ENCODE measurements at regions not wholly inside any gene's neighbourhood (a gene's known extent, or its start where the extent isn't known, plus 50 kb on each side); places are given as distances from the start of the nearest gene placed in this dataset.
"Not testable (repeated sequence)": the region's sequence is repeated elsewhere in the genome, so short reads cannot be mapped to it uniquely, and the experiment has no call there.

GRCh38 chr15:89030311-89030710 lies 57.9 kb upstream of the ABHD2 start:
- TF ChIP-seq ZBTB33 (IDR thresholded peaks at IDR 0.05; ENCODE audit: extremely low read depth, insufficient replicate concordance, low read length), result no peak
- TF ChIP-seq MAX (IDR thresholded peaks at IDR 0.05), result no peak
- no peak for TF ChIP-seq POLR2A (IDR thresholded peaks at IDR 0.05; ENCODE audit: borderline replicate concordance, extremely low read depth, insufficient read depth, insufficient read length)
- no peak for TF ChIP-seq RAD21 (IDR thresholded peaks at IDR 0.05; ENCODE audit: low read depth)
- TF ChIP-seq ATF3 (IDR thresholded peaks at IDR 0.05), result no peak
- TF ChIP-seq JUND (IDR thresholded peaks at IDR 0.05), result no peak
- TF ChIP-seq ZFX (IDR thresholded peaks at IDR 0.05), result no peak
- H3K9me2 ChIP-seq (ENCODE audit: insufficient read depth), result no peaks in the 10 kb centered on the region
- H3K4me1 ChIP-seq (ENCODE audit: control insufficient read depth in 1 of 2, insufficient read depth in 2 of 2, low read length in 2 of 2), result no peaks in the 10 kb centered on the region
- RAD21 ChIA-PET (ENCODE audit: low non-redundant PET in 1 of 2, low total read pairs in 2 of 2, uncharacterized antibody in 2 of 2, unreplicated experiment in 2 of 2), result no interaction called here
- H3K79me2 ChIP-seq (ENCODE audit: insufficient read depth, low read length), result no peaks in the 10 kb centered on the region
- no peaks in the 10 kb centered on the region for H3K27me3 ChIP-seq (ENCODE audit: insufficient read depth, low read length)
- intact Hi-C loops (cut with micrococcal nuclease), result no loop called here
- no peaks in the 10 kb centered on the region for H3K36me3 ChIP-seq (ENCODE audit: control insufficient read depth in 1 of 2, insufficient read depth in 2 of 2, low read length in 2 of 2)
- BruUV-seq (replicated peaks), result no TSS peak
- H3K4me3 ChIP-seq (replicated peaks in 1 of 2; ENCODE audit: low read depth in 1 of 2, low read length in 2 of 2), result no peak overlapping the region
- CTCF ChIA-PET, result interaction anchor here (2.0 kb wide), 1 partner anchor 147 kb away, joined by 4 read pairs; no protein-coding TSS in a partner anchor
- no peaks in the 10 kb centered on the region for H4K20me1 ChIP-seq (ENCODE audit: insufficient read depth)
- H3K27ac ChIP-seq (ENCODE audit: low read depth, low read length), result no peak overlapping the region
- no peak overlapping the region for H2AFZ ChIP-seq (ENCODE audit: low read depth, low read length, poor library complexity, severe bottlenecking)
- DNase-seq (ENCODE audit: low read depth, low spot score) (no peak), ATAC-seq (no peak)
- no peaks in the 10 kb centered on the region for H3K9me3 ChIP-seq (ENCODE audit: control insufficient read depth in 1 of 2, insufficient read depth in 1 of 2, low read depth in 1 of 2, low read length in 2 of 2)
- POLR2A ChIA-PET, result no interaction called here
- H3K9ac ChIP-seq (ENCODE audit: low read length), result no peak overlapping the region
- no peak overlapping the region for H3K4me2 ChIP-seq (ENCODE audit: low read length)

- CTCF ChIA-PET, result interaction anchor here (2.0 to 2.7 kb wide), 2 partner anchors 146 kb away, joined by 4 to 15 read pairs; no protein-coding TSS in a partner anchor
- H3K4me3 ChIP-seq (replicated peaks in 1 of 2; ENCODE audit: low read depth in 1 of 2, low read length in 2 of 2); H3K36me3 ChIP-seq (ENCODE audit: control insufficient read depth in 1 of 2, insufficient read depth in 2 of 2, low read length in 2 of 2); H2AFZ ChIP-seq (ENCODE audit: low read depth, low read length, poor library complexity, severe bottlenecking); H3K79me2 ChIP-seq (ENCODE audit: insufficient read depth, low read length); intact Hi-C loops (cut with micrococcal nuclease); POLR2A ChIA-PET; H3K27ac ChIP-seq (ENCODE audit: low read depth, low read length); H3K4me1 ChIP-seq (ENCODE audit: control insufficient read depth in 1 of 2, insufficient read depth in 2 of 2, low read length in 2 of 2); H3K9me3 ChIP-seq (ENCODE audit: control insufficient read depth in 1 of 2, insufficient read depth in 1 of 2, low read depth in 1 of 2, low read length in 2 of 2); BruUV-seq (replicated peaks); RAD21 ChIA-PET (ENCODE audit: low non-redundant PET in 1 of 2, low total read pairs in 2 of 2, uncharacterized antibody in 2 of 2, unreplicated experiment in 2 of 2); H3K9me2 ChIP-seq (ENCODE audit: insufficient read depth); H3K27me3 ChIP-seq (ENCODE audit: insufficient read depth, low read length); H3K4me2 ChIP-seq (ENCODE audit: low read length); DNase-seq (ENCODE audit: low read depth, low spot score); H4K20me1 ChIP-seq (ENCODE audit: insufficient read depth); H3K9ac ChIP-seq (ENCODE audit: low read length); ATAC-seq: not testable (repeated sequence)
Observed at GRCh38 chr15:89031637-89032285, 56.5 kb upstream of the ABHD2 start.
